SH-SY5Y (cell line): ENCODE measurements at regions not wholly inside any gene's neighbourhood (a gene's known extent, or its start where the extent isn't known, plus 50 kb on each side); places are given as distances from the start of the nearest gene placed in this dataset.

ENCODE experiments used
- GATA2 ChIP-seq: IDR thresholded peaks from 2 replicates; pipeline ENCODE4 v1.6.1; 2011; ENCODE audit warnings: mild to moderate bottlenecking, low read depth, low read length
- GATA3 ChIP-seq: IDR thresholded peaks from 2 replicates; pipeline ENCODE4 v1.6.1; 2011; ENCODE audit warnings: low read depth, mild to moderate bottlenecking, low read length, moderate library complexity

DNA sequence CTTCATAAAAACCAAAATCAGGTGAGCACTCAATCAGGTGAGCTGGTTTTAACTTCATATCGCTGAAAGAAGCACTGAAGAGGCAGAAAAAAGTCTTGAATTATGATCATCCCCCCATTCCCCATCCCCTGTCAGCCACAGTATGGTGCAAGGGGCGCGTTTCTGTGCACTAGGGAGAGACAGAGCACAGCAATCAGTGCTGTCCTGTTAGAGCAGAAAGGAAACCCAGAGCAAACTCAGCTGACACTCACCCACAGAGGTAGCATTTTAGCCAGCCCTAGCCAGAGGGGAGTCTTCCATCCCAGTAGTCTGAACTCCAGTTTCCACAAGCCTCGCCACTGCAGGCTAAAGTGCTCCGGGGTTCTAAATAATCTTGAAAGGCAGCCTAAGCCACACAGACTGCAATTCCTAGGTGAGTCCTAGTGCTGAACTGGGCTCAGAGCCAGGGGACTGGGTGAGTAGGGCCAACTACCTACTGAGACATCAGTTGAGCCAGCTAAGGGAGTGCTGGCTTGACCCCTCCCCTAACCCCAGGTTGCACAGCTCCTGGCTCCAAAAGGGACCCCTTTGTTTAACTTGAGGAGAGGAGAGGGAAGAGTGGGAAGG lies 1352.6 kb upstream of the GJE1 start:
- TF ChIP-seq GATA2 (no peak), GATA3 (no peak)
